OCI-M1 (cell line): ENCODE measurements at regions not wholly inside any gene's neighbourhood (a gene's known extent, or its start where the extent isn't known, plus 50 kb on each side); places are given as distances from the start of the nearest gene placed in this dataset.

Experiments
- DNase-seq: peaks from one replicate; lab custom pipeline; 2025; lab: John Stamatoyannopoulos, UW

GRCh38 chr10:52442576-52442975, 128.5 kb downstream of the DKK1 start:
- no peak for DNase-seq

- no peak for DNase-seq
These were observed 129.6 kb downstream of the DKK1 start for GRCh38 chr10:52443419-52444388.

- no peak for DNase-seq
These were observed 132.3 kb downstream of the DKK1 start for GRCh38 chr10:52446391-52446790.

DNA sequence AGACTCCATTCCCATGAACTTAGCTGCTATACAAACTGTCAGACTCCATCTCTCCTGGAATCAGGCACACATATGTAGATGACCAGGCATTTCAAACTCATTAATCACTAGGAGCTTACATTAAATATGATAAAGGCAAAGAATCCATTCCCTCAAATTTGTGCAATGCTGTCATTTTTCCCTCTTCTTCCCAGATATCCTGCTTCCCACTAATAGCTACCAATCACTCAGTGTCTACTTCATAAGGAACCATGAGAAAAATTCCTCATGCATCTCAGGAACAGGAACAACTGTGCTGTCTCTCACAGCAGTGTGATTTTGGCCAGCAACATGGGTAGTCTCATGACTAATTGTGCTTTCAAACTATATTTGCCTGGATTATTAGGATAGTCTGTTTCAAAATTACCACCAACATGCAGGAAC, 133.9 kb downstream of the DKK1 start:
- DNase-seq, result no peak

DNA sequence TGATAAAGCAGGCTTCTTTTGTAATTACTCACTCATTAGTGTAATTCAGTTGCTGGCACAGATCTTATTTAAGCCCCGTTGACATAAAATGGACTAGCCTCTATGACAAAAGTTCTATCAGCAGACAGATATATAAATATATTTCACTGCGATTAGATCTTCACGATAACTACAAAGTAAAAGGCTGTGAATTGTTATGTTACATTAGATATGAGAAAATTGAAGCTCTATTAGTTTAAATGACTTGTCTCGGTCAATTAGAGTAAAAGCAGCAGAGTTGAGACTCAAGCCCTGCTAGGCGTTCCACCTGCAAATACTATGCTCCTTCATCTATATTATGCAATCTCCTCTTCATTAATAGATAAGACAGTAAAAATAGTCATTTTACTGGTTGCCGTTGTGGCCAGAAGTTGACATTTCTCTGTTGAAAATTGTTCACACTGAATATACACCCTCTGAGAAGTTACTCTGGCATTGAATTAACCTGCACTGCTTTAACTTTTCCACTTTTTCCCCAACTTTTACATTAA, 136.7 kb downstream of the DKK1 start:
- DNase-seq, result no peak

DNA sequence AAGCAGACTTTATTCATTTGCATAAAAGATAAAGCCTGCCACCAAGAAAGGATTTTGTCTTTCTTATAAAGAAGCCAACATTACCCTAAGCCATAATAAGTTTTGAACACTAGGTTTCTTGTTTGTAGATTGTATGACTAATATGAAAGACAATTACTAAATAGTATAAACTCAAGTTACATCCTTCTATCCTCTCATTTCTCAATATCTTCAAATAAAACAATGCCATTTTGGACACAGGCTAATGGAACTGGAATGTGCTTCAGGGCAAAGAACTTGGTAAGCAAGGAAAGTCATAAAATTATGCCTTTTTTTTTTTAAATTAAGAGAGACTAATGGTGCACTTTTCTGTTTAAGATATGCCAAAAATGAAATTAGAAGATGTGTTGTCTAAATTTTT, 137.7 kb downstream of the DKK1 start:
- no peak for DNase-seq

DNA sequence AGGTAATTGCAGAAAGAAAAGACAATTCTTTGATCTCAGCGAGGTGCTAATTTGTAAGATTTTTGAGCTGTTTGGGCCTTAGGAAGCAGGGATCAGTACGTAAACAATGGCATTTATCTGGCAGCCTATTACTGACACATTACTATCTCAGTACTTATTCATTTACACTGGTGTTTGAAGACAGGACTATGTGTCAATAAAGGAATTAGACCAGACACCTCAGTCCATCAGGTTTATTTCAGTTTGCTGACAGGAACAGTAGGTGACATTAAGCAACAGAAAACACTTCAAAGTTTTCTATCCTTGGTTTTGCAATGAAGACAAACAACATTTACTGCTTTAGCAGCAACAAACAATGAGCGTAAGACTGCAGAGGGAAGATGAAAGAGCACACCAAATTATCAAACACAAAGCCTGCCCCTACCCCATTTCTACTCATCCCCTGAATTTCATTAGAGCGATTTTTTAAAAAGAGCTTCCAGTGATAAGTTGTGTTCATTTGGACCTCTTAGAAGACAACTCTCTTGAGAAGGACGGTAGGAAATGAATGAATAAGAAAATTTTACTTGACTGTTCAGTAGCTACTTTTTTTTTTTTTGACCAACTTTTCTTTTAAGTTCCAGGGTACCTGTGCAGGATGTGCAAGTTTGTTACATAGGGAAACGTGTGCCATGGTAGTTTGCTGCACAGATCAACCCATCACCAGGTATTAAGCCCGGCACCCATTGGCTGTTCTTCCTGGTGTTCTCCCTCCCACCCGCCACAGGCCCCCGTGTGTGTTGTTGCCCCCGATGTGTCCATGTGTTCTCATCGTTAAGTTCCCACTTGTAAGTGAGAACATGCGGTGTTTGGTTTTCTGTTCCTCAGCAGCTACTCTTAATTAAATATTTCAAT, 138.8 kb downstream of the DKK1 start:
- DNase-seq, result no peak

DNA sequence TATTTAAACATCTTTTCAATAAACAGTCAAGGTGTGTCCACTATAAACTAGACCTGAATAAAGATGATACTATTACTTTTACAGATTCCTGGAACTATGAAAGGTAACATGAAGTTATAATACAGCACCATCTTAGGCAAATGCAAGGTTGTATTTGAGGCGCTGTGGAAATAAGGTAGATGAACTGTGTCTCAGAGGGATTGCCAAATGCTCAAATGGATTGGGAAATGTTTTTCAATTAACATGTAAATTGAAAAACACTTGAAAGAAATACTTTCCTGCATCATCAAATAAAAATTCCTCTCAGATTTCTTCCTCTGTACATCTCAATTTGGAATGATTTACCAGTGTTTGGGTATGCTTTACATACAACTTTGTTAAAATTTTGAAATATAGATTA, 139.4 kb downstream of the DKK1 start:
- no peak for DNase-seq

- peak; percentile 23 for DNase-seq
These were observed 140.4 kb downstream of the DKK1 start for GRCh38 chr10:52454491-52454890.

- no peak for DNase-seq
These were observed 141.0 kb downstream of the DKK1 start for GRCh38 chr10:52455098-52455497.

- no peak for DNase-seq
These were observed 145.0 kb downstream of the DKK1 start for GRCh38 chr10:52459097-52459496.

- DNase-seq, result no peak
These were observed 149.7 kb downstream of the DKK1 start for GRCh38 chr10:52463826-52464225.

DNA sequence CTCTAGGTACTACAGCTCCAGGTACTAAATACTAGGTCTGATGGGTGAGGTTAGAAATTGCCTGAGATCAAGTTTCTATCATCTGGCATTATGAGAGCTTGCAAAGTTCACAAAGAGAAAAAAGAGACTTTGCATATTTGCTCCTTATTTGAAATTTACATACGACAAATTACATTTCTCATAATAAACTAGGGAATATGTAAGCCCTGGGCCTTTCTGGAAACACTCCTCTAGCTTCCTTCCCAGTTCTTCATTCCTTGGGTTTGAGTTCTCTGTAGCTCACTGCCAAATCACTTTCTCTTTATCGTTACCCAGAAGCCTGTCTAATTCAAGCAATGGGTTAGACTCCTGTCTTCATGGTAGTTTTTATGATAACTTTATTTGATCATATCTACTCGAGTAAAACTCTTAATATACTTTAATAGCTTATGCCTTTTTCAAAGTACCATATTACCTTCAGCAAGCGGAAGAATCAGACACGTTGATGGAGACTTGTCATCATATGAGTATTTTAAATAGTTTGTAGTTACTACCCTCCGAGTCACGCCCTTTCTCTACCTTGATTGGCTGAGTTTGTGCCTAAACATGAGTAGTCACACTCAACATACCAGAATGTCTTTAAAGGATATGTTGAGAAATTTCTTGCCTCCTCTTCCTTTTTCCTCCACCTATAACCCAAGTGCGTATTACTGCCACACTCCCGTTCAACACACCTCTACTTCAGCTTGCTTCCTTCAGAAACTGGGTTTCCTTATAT, 150.5 kb downstream of the DKK1 start:
- DNase-seq, result no peak

DNA sequence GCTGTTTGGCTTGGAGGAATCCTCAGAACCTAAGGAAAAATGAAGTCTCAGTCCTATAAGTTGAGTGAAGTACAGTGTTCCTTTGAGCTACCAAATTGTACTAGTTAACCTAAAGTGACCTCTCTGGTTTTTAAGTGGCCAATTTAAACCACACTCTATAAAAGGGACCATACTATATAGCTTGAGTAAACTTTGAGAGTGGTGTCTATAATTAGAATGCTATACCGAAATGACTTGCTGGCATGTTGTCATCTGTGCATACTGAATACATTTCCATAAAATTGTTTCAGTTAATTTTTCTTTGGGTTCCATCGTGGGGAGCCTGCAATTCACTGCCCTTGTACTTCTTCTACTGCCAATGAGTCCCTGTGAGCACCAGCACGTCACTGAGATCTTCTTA, 151.1 kb downstream of the DKK1 start:
- no peak for DNase-seq

- no peak for DNase-seq
These were observed 152.4 kb downstream of the DKK1 start for GRCh38 chr10:52466464-52466863.

DNA sequence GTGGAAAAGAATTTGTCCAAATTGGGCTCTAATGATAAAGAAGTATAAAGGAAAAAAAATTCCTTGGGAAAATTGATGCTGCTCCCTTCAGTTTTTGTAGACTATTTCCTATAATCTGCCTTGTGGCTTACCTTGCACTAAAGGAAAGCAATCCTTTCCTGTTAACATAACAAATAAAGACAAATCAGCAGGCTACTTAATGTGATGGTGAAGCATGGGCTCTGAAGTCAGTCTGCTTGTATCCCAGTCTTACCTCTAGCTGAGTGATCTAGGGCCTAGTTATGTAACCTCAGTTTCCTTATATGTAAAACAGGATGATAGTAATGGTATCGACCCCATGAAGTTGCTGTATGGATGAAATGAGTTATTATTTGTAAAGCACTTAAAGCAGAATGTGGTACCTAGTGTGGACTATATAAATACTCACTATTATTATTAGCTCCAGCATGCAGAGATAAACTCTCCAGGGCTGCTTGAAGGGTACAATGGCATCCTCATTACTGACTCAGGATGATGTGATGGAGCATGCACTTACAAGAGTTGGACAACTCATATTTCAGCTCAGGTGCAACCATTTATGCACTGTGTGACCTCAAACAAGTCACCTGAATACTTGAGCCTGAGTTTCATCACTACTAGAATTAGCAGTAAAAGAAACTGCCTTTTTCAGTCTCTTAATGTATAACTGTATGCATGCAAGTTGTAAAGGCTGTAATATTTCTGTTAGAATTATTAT, 156.1 kb downstream of the DKK1 start:
- DNase-seq, result no peak

DNA sequence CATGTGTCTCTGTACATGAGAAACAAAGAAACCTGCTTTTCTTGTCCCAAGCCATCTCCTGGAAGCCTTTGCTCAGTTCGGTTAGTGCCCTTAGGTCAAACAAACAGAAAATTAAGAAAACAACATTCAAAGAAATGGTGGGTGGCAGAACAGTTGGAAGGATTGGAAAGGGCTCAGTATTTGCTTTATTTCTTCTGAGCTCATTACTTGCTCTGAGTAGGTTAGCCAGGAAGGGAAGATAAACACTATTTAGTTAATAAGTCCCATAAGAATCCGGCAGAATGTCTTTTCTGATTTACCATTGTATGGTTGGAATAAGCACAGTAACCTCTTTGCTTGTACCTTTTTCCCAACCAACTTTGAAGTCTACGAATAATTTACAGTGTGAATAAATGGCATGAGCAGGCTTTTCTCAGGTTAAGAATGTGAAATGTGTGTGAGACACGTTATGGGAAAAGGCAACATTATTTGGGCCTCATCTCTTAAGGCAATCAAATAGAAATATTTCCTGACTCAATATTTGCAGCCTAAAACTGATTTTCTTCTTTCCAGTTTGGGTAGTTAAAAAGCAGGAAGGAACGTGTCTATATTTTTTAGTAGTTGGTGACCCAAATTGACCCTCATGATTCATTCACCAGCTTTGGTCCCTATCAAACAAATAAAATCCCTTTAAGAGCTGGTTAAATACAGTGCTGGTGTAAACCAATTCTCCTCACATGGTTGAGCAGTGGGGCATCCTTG, 158.5 kb downstream of the DKK1 start:
- no peak for DNase-seq

- DNase-seq, result no peak
These were observed 160.2 kb downstream of the DKK1 start for GRCh38 chr10:52474265-52474664.

- no peak for DNase-seq
These were observed 163.2 kb downstream of the DKK1 start for GRCh38 chr10:52477305-52477704.

DNA sequence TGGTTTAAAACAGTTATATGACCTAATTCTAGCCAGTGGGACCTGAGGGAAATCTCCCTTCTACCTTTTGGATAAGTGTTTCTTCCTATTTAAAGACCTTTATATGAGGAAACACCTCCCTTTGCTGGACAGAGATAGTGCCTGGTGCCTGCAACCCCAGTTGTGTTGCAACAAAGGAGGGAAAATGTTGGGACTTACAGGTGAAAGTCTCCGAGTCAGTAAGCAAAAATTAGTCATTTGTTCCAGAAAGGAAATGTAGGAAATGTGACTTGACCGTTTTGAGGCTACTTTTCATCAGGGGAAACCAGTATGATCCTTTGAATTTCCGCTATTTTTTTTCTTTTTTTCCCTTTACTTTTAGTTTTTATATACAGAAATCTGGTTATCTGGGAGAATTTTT, 165.5 kb downstream of the DKK1 start:
- peak; percentile 8 for DNase-seq
